ENCODE measurements at regions not wholly inside any gene's neighbourhood (a gene's known extent, or its start where the extent isn't known, plus 50 kb on each side); places are given as distances from the start of the nearest gene placed in this dataset.

GRCh38 chr6:19413323-19413722 lies 423.8 kb upstream of the ID4 start:
- no peak overlapping the region for H3K4me3 Mint-ChIP-seq
- H3K9me3 ChIP-seq (replicated peaks in 1 of 2; ENCODE audit: control insufficient read depth in 1 of 2, insufficient read depth in 1 of 2, low read length in 2 of 2), result peaks cover 4 to 17% of the 10 kb centered on the region in 2 donors
- no peak overlapping the region for H3K4me2 ChIP-seq (replicated peaks; ENCODE audit: extremely low read depth, low read length, poor library complexity, severe bottlenecking)
- H2AFZ ChIP-seq (ENCODE audit: insufficient read depth, low read depth, low read length, poor library complexity, severe bottlenecking), result no peak overlapping the region
- H4K20me1 ChIP-seq (ENCODE audit: insufficient read depth, low read length), result no peaks in the 10 kb centered on the region
- H3K27me3 Mint-ChIP-seq (ENCODE audit: low read depth in 3 of 3), result peaks cover 0 to 2% (median 0%) of the 10 kb centered on the region in 3 donors
- H3K27me3 ChIP-seq (ENCODE audit: control insufficient read depth in 2 of 2, insufficient read depth in 2 of 2, low read length in 2 of 2), result no peaks in the 10 kb centered on the region
- H3K27ac ChIP-seq (ENCODE audit: low read depth in 1 of 2, low read length in 2 of 2), result no peak overlapping the region
- H3K4me3 ChIP-seq (replicated peaks in 1 of 3; ENCODE audit: low read depth in 2 of 3, low read length in 3 of 3), result no peak overlapping the region
- H3K79me2 ChIP-seq (ENCODE audit: insufficient read depth, low read length), result no peaks in the 10 kb centered on the region
- no peaks in the 10 kb centered on the region for H3K4me1 Mint-ChIP-seq
- H3K27ac Mint-ChIP-seq, result no peak overlapping the region
- no peaks in the 10 kb centered on the region for H3K36me3 ChIP-seq (replicated peaks in 1 of 2; ENCODE audit: control insufficient read depth in 1 of 2, insufficient read depth in 2 of 2, low read length in 2 of 2)
- TF ChIP-seq CTCF (IDR thresholded peaks at IDR 0.05), result no peak
- peaks cover under 1 to 16% (median 7%) of the 10 kb centered on the region in 7 donors for H3K9me3 Mint-ChIP-seq
- no peak for DNase-seq
- WGBS (ENCODE audit: insufficient coverage), result no CpG with 5 or more reads among the region's 3 CpGs
- H3K36me3 Mint-ChIP-seq, result no peaks in the 10 kb centered on the region
- H3K4me1 ChIP-seq (ENCODE audit: control insufficient read depth in 1 of 2, insufficient read depth in 2 of 2, low read length in 2 of 2), result no peaks in the 10 kb centered on the region
- no peak overlapping the region for H3K9ac ChIP-seq (ENCODE audit: insufficient read depth, low read length, poor library complexity, severe bottlenecking)
- intact Hi-C loops (cut with micrococcal nuclease), result no loop called here

- H3K79me2 ChIP-seq (ENCODE audit: insufficient read depth, low read length), result no peaks in the 10 kb centered on the region
- Mint-ChIP-seq H3K27me3 (ENCODE audit: low read depth in 3 of 3) (peaks cover 0 to 2% (median 0%) of the 10 kb centered on the region in 3 donors), H3K36me3 (no peaks in the 10 kb centered on the region), H3K4me1 (no peaks in the 10 kb centered on the region), H3K4me3 (no peak overlapping the region), H3K9me3 (peaks cover 2 to 14% (median 8%) of the 10 kb centered on the region in 7 donors), H3K27ac (no peak overlapping the region)
- no peak overlapping the region for H3K27ac ChIP-seq (ENCODE audit: low read depth in 1 of 2, low read length in 2 of 2)
- no peaks in the 10 kb centered on the region for H4K20me1 ChIP-seq (ENCODE audit: insufficient read depth, low read length)
- peaks cover 4 to 17% of the 10 kb centered on the region in 2 donors for H3K9me3 ChIP-seq (replicated peaks in 1 of 2; ENCODE audit: control insufficient read depth in 1 of 2, insufficient read depth in 1 of 2, low read length in 2 of 2)
- no peak overlapping the region for H3K9ac ChIP-seq (ENCODE audit: insufficient read depth, low read length, poor library complexity, severe bottlenecking)
- no peaks in the 10 kb centered on the region for H3K4me1 ChIP-seq (ENCODE audit: control insufficient read depth in 1 of 2, insufficient read depth in 2 of 2, low read length in 2 of 2)
- WGBS (ENCODE audit: insufficient coverage), result no CpG with 5 or more reads among the region's 4 CpGs
- TF ChIP-seq CTCF (IDR thresholded peaks at IDR 0.05), result no peak
- H3K36me3 ChIP-seq (replicated peaks in 1 of 2; ENCODE audit: control insufficient read depth in 1 of 2, insufficient read depth in 2 of 2, low read length in 2 of 2), result no peaks in the 10 kb centered on the region
- no peak overlapping the region for H2AFZ ChIP-seq (ENCODE audit: insufficient read depth, low read depth, low read length, poor library complexity, severe bottlenecking)
- DNase-seq, result no peak
- H3K4me3 ChIP-seq (replicated peaks in 1 of 3; ENCODE audit: low read depth in 2 of 3, low read length in 3 of 3), result no peak overlapping the region
- H3K4me2 ChIP-seq (replicated peaks; ENCODE audit: extremely low read depth, low read length, poor library complexity, severe bottlenecking), result no peak overlapping the region
- H3K27me3 ChIP-seq (ENCODE audit: control insufficient read depth in 2 of 2, insufficient read depth in 2 of 2, low read length in 2 of 2), result no peaks in the 10 kb centered on the region
- intact Hi-C loops (cut with micrococcal nuclease), result no loop called here
These were observed 421.4 kb upstream of the ID4 start for GRCh38 chr6:19415605-19416326.

All from CD14-positive monocyte (primary cell).